ENCODE measurements at regions not wholly inside any gene's neighbourhood (a gene's known extent, or its start where the extent isn't known, plus 50 kb on each side); places are given as distances from the start of the nearest gene placed in this dataset.

DNA sequence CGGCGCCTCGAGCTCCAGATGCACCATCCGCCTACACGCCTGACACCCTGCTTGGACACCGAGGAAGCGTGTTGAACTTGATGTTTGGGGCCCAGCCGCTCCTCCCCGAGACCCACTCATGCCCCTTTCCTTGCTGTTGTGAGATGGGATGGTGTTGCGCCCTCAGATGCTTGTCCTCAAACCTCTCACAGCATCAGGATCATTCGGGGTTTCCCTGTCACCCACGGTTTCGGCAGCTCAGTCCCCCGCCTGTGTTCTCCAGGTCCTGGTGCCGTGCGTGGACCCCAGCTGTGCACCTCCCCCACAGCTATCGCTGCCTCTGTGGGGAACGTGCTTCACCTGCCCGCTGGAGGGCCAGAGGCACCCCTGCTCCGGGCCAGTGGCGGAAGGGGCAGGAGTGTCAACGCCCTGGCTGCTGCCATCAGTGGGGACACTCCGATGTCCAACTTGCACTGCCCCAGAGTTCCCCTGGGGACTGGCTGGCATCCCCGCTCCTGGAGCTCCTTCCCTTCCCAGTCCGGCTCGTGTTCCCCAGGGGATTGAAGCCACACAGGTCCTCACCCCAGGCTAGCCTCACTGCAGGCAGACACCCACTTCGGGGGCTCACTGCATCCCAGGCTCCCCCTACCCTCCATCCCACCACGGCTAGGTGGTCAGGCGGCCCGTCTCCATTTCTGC, 82.3 kb upstream of the ADRA2C start:
- DNase-seq (ENCODE audit: low spot score) = no peak

DNA sequence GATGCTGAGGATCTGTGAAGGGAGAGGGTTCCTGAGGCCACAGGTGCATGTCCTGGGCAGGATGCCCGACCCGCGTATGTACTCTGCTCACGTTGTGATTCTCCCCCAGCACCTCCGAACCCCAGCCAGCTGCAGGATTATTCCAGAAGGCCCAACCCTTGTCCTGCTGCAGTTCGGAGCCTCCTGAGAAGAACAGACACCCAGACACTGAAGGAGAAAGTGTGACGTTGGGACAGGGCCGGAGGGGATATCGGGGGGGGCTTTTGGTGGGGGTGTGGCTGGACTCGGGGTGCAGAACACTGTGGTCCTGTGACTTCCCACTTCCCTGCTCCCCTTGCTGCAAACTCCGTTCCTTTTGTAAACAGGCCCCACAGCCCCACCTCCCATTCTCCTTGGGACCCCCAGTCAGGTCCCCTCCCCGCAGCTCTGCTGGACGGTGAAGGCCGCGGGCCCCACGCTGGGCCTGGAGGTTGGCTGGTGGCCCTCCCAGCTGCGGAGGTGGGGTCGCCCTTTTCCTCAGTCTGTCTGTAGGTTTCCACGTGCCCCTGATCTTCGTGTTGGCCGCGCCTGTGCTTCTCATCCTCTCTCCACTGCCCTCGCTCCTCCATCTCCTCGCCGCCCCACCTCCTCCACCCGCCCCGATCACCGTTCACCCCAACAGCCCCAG, 83.0 kb upstream of the ADRA2C start:
- no peak for DNase-seq (ENCODE audit: low spot score)

- no peak for DNase-seq (ENCODE audit: low spot score)
Measured at GRCh38 chr4:3682236-3683076, 83.7 kb upstream of the ADRA2C start.

GRCh38 chr4:3681191-3681590, 85.0 kb upstream of the ADRA2C start:
- DNase-seq (ENCODE audit: low spot score) = no peak

DNA sequence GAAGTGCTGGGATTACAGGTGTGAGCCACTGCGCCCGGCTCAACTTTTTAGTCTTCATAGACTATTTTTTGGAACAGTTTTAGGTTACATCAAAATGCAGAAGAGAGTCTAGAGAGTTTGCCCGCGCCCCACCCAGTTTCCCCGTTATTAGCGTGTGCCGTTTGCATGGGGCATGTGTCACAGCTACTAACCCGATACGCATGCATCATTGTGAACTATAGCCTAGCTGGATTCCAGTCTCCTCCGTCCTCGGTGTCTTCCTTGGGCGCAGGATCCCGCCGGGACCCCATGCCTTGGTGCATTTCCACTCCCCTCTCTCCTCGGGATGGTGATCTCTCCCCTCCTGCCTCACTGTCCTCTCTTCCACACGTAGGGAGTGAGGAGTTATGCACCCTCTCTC, 85.5 kb upstream of the ADRA2C start:
- DNase-seq (ENCODE audit: low spot score) = no peak

DNA sequence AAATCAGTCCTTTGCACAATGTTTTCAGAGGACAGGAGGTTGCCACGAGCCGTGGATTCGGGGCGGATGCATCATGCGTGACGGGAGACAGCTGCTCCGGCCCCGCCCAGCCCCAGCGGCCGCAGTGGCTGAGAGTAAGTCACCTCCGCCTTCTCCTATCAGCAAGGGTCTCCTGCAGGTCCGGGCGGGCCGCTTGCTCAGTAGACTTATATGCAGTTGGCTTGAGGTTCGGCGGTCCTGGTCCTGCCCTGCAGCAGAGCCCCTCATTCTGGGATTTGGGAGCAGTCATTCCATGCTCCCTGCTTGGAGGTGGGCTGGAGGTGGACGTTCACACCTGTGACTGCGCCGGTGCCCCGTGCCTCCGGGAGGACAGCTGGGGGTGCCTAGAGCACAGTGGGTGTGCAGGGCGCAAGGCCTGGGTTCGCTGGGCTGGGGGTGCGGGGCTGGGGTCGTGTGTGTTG, 86.3 kb upstream of the ADRA2C start:
- no peak for DNase-seq (ENCODE audit: low spot score)

- no peak for DNase-seq (ENCODE audit: low spot score)
Measured at GRCh38 chr4:3679071-3679825, 86.9 kb upstream of the ADRA2C start.

- no peak for DNase-seq (ENCODE audit: low spot score)
Measured at GRCh38 chr4:3677748-3678070, 88.5 kb upstream of the ADRA2C start.

DNA sequence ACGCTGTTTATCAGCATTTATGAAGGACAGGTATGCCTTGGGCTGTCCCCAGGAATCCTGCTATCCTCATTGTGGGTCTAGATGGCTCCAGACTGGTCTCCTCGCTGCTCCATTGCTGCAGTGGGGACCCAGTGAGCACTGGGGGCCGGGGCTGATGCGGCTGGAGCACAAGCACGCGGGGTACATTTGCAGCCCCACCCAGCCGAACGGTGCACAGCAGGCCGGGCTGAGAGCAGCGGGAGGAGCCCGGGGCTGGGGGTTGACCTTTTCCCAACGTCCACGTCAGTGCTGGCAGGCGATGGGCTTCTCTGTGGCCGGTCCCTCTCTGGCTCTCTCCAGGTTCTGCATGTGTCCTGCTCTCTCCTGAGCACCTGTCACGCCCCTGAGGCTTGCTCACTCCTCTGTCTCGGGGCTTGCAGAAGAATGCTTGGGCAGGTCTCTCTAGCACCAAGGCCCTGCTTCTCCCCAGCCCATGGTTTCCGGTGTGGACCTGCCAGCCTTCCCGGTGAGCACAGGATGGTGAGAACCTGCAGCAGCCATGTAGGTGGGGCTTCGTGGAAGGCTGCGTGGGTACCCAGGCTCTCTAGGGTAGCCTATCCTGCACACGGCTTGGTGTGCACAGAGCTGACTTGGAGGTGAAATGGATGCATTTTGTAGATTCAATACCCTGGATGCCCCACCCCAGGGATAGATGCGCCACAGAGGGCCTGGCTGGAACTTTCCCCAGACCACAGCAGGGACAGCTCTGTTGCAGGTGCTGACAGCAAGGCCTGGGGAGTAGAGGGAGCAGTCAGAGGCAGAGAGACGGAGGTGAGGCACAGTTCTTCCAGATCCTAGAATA, 89.1 kb upstream of the ADRA2C start:
- DNase-seq (ENCODE audit: low spot score) = no peak

DNA sequence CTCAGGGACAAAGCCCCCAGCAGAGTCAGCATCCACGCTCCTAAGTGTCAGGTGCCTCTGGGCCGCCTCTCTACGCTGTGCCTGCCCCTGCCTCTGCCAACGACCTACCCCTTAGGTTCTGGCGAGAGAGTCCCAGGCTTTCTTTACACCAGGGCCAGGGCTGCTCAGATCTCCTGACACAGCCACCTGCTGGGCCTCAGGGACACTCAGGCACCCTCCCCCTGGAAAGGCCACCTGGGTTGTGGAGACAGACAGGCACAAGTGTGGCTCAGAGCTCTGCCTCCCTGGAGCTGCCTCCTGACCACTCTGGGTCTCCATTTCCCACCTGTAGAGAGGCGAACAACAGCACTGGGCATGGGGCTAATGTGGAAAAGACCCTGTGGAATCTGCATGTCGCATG, 90.0 kb upstream of the ADRA2C start:
- DNase-seq (ENCODE audit: low spot score) = no peak

DNA sequence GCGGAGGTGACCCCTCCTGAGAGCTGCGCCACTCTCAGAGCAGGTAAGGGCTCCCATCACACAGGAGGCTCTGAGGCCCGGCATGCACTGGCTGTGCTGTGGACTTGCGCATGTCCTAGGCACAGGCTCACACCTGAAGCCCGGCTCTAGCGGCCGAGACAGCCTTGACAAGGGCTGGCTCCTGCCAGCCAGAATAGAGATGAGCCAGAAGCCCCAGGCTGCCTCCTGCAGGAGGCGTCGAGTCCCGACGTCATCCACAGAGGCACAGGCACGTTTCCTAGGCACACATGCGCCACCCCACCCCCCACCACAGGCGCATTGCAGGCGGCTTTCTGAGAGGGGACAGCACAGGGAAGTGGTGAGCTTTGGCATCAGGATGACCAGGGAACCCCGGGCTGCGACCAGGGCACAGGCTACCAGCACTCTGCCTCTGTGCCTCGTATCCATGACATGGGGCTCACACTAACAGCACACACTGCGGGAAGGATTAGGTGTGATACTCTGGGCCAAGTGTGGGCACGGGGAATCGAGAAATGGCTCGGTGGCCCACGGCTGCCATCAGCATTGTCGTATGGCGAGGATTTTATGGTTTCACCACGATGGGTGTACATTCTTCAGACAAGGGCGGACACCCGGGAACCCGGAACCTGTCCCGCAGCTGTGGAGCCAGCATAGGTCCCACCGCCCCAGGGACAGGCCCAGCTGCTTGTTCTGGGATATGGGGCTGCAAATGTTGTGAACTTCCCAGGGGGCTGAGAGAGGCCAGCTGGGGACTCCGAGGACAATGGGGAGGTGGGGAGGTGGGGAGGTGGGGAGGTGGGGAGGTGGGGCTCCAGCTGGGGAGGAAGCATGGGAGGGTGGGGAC, 90.7 kb upstream of the ADRA2C start:
- DNase-seq (ENCODE audit: low spot score) = no peak

DNA sequence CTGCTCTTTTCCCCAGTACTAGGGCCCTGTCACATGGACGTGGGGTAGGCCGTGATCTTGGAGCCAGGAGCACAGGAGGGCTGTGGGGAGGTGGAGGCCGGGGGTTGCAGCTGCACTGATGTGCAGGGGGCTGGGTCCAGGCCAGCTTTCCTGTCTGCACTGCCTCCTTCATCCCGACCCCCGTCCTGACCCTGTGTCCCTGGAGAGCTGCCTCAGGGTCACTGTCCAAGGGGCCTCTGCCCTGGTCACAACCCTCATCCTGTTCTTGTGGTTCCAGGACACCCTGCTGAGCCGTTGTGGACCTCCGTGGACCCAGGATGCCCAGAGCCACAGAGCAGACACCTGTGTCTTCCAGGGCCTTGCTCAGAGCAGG, 91.7 kb upstream of the ADRA2C start:
- no peak for DNase-seq (ENCODE audit: low spot score)

GRCh38 chr4:3673716-3674478, 92.3 kb upstream of the ADRA2C start:
- DNase-seq (ENCODE audit: low spot score) = no peak

DNA sequence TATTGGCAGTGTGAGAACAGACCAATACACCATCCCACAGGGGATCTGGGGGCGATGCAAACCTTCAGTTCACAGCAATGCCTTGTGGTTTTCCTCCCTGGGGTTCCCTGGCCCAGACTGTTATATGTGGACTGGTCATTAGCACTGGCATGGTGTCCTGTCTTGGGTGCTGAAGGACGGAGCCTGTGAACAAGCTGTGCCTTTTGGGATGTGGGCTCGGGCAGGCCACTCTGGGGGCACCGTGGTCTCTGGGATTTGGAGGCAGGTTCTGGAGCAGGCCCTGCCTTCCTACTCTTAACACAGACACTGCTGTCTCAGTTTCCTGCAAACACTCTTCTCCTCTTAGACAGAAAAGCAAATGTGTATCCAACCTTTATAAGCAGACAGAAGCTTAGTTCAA, 93.0 kb upstream of the ADRA2C start:
- no peak for DNase-seq (ENCODE audit: low spot score)

DNA sequence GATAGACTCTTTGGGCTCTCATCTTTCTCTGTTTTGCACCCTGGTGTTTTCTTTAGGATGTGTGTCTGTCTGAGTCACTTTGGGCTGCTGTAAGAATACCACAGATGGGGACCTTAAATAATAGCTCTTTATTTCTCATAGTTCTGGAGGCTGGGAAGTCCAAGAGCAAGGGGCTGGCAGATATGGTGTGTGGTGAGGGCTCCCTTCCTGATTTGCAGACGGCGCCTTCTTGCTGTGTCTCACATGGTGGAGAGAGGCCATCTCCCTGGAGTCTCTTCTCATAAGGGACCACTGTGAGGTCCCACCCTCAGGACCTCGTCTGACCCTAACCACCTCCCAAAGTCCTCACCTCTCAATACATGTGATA, 93.7 kb upstream of the ADRA2C start:
- DNase-seq (ENCODE audit: low spot score) = no peak

DNA sequence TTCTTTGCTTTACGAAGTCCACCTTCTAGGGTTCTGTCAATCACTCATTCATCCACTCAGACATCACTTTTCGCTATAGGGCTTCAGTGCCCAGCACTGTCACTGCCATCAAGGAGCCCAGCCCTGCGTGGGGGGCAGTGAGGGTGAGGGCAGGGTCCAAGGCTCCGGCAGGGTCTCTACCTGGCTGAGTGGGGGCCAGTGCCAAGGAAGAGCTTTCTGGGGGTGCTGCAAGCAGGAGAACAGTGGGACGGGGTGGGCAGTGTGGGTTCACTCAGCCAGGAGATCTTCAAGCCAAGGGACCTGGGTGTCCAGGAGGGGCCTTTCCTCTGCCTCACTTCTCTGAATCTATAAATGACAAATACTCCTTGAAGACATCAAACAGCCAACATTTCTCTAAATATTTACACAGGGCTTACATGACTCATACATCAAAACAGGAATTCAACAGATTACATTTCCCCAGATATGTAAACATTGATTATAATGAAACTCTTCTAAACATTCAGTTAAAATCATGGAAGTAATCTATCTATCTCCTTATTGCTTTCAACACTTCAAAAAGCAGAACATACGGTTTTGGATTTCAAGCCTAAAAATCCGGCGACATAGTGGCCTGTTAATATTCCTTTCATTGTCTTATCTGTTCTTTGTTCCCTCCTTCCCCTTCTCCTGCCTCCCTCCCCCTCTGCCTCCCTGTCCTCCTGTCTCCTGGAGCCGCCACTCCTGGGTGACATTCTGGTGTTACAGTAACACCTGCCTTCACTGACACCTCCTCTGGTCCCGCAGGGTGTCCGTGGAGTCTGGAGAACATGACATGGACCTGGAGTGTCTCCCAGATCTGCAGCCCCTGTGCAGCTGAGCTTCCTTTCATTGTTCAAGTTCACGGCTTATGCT, 94.4 kb upstream of the ADRA2C start:
- no peak for DNase-seq (ENCODE audit: low spot score)

DNA sequence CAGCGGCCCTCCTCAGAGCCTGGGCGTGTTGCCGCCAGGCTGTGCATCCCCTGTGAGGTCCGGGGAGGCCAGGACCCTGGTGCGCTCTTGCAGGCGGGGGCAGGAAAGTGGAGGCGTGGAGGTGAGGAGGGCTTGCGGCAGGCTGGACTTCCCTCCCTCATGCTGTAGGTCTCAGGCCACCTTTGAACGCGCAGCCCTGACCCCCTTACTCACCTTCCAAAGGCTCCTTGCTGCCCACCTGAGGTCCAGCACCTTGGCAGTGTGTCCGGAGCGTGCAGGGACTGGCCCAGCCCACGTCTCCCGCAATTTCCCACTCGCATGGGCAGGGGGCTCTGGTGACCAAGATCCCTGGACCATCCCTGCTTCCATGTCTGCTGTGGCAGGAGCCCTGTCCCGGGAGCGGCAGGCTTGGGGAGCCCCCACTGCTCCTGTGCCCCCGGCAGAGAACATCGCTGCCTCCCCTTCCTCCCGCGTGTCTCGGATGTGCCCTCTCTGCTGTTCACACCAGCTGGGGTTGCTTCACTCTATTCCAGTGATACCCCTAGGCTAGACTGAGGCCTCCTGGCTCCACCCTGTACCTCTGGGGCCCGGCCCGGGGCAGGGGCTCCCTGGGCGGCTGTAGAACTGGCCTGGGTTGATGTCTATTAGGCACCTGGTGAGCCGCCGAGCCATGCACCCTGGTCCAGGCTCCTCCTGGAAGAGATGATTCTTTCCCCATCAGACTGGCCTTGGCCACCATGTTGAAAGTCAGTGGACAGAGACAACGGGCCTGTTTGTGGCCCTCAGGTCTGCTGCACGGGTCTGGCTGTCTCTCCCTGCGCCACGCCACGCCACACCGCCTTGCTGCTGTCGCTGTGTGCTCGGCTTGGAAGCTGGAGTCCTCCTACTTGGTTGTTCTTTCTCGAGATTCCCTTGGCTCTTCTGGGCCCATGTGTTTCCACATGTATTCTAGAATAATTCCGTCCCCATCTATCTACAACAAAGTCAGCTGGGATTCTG, 95.4 kb upstream of the ADRA2C start:
- DNase-seq (ENCODE audit: low spot score) = no peak

GRCh38 chr4:3669553-3669949, 96.6 kb upstream of the ADRA2C start:
- DNase-seq (ENCODE audit: low spot score) = no peak

Measured in pons (tissue), 1 donor.